GM23338 (cell line): ENCODE measurements at regions not wholly inside any gene's neighbourhood (a gene's known extent, or its start where the extent isn't known, plus 50 kb on each side); places are given as distances from the start of the nearest gene placed in this dataset.

Experiments used
- ATAC-seq: fragments of 200-7000 bp; cut with Tn5 transposase; 3 replicates; pipeline ENCODE4 v1.9.1; 2020
- DNase-seq: peaks from one replicate; pipeline ENCODE4 v3.0.0-alpha.2; 2015; ENCODE audit warnings: low spot score
- H2AFZ ChIP-seq: fragments of 200-600 bp; sonication (generic); 2 replicates; pipeline ENCODE4 v1.8.0; 2016; ENCODE audit warnings: antibody characterized with exemption, mild to moderate bottlenecking, moderate library complexity
- H3F3A ChIP-seq: fragments of 200-600 bp; sonication (generic); replicated peaks from 2 replicates; pipeline ENCODE4 v1.8.0; 2017; ENCODE audit warnings: antibody characterized with exemption, mixed run types, low read depth
- H3K27ac ChIP-seq: fragments of 200-600 bp; sonication (generic); 2 replicates; pipeline ENCODE4 v1.6.1; 2016; ENCODE audit warnings: low read depth
- H3K27me3 ChIP-seq: fragments of 200-600 bp; sonication (generic); 2 replicates; pipeline ENCODE4 v1.8.0; 2016; ENCODE audit warnings: mild to moderate bottlenecking, mixed run types, moderate library complexity; ENCODE audit not compliant: insufficient read depth
- H3K36me3 ChIP-seq: fragments of 200-600 bp; sonication (generic); 2 replicates; pipeline ENCODE4 v1.8.0; 2016; ENCODE audit warnings: mild to moderate bottlenecking; ENCODE audit not compliant: insufficient read depth
- H3K4me1 ChIP-seq: fragments of 200-600 bp; sonication (generic); 2 replicates; pipeline ENCODE4 v1.8.0; 2016; ENCODE audit warnings: mild to moderate bottlenecking, moderate library complexity; ENCODE audit not compliant: insufficient read depth
- H3K4me2 ChIP-seq: fragments of 200-600 bp; sonication (generic); 2 replicates; pipeline ENCODE4 v1.7.1; 2017; ENCODE audit warnings: mixed run types
- H3K4me3 ChIP-seq: fragments of 200-600 bp; sonication (generic); 2 replicates; pipeline ENCODE4 v1.6.1; 2016; ENCODE audit warnings: mixed run types
- H3K79me2 ChIP-seq: fragments of 200-600 bp; sonication (generic); replicated peaks from 2 replicates; pipeline ENCODE4 v1.8.0; 2017; ENCODE audit warnings: mild to moderate bottlenecking; ENCODE audit not compliant: insufficient read depth
- H3K9me2 ChIP-seq: fragments of 200-600 bp; sonication (generic); 2 replicates; pipeline ENCODE4 v1.8.0; 2017; ENCODE audit not compliant: insufficient read depth
- H4K20me1 ChIP-seq: fragments of 200-600 bp; sonication (generic); replicated peaks from 2 replicates; pipeline ENCODE4 v1.8.0; 2017; ENCODE audit warnings: mild to moderate bottlenecking; ENCODE audit not compliant: insufficient read depth
- H3K27ac Mint-ChIP-seq: 2 replicates; pipeline ENCODE4 v1.8.0; 2020; ENCODE audit warnings: inconsistent platforms, mild to moderate bottlenecking, moderate library complexity, mixed read lengths
- H3K27me3 Mint-ChIP-seq: 3 replicates; pipeline ENCODE4 v1.8.0; 2022; ENCODE audit warnings: low read depth, mild to moderate bottlenecking, moderate library complexity, mixed read lengths, inconsistent platforms; ENCODE audit not compliant: insufficient read depth, poor library complexity
- H3K36me3 Mint-ChIP-seq: 3 replicates; pipeline ENCODE4 v1.8.0; 2021; ENCODE audit warnings: low read depth, mild to moderate bottlenecking, inconsistent platforms, moderate library complexity, mixed read lengths
- H3K4me1 Mint-ChIP-seq: 3 replicates; pipeline ENCODE4 v1.8.0; 2020; ENCODE audit warnings: mild to moderate bottlenecking, inconsistent platforms, mixed read lengths
- H3K4me3 Mint-ChIP-seq: 3 replicates; pipeline ENCODE4 v1.8.0; 2021; ENCODE audit warnings: moderate library complexity, mild to moderate bottlenecking, inconsistent platforms, mixed read lengths
- H3K9me3 Mint-ChIP-seq: 3 replicates; pipeline ENCODE4 v1.8.0; 2020; ENCODE audit warnings: moderate library complexity, mild to moderate bottlenecking, inconsistent platforms, mixed read lengths
- EZH2 ChIP-seq: fragments of 200-600 bp; sonication (generic); IDR thresholded peaks from one replicate; pipeline ENCODE4 v1.8.0; 2017; ENCODE audit warnings: antibody characterized with exemption, mild to moderate bottlenecking, low read depth; ENCODE audit not compliant: unreplicated experiment
- JUNB ChIP-seq: IDR thresholded peaks from one replicate; pipeline ENCODE4 v1.6.1; 2016; ENCODE audit warnings: antibody characterized with exemption; ENCODE audit not compliant: unreplicated experiment
- STAT1 ChIP-seq: IDR thresholded peaks from one replicate; pipeline ENCODE4 v1.6.1; 2016; ENCODE audit warnings: antibody characterized with exemption; ENCODE audit not compliant: unreplicated experiment
- ZNF114 ChIP-seq: fragments of 250-450 bp; sonication (Bioruptor Pico); IDR thresholded peaks from 2 replicates; pipeline ENCODE4 v1.5.0; 2020; ENCODE audit warnings: mild to moderate bottlenecking, moderate library complexity
- TF ChIP-seq, protein P1 (sequence below): IDR thresholded peaks from one replicate; pipeline ENCODE4 v1.6.1; 2018; ENCODE audit warnings: antibody characterized with exemption; ENCODE audit not compliant: unreplicated experiment
- TF ChIP-seq, protein P2 (sequence below): IDR thresholded peaks from 2 replicates; pipeline ENCODE4 v1.6.1; 2016; ENCODE audit warnings: antibody characterized with exemption
- TF ChIP-seq, protein P3 (sequence below), 2 experiments: fragments of 200-600 bp in 1 of 2; sonication (generic) in 1 of 2; conservative IDR thresholded peaks; 2 replicates each; pipeline versions ENCODE4 v1.5.1 to v1.6.1; 2016 to 2017; ENCODE audit warnings: antibody characterized with exemption in 2 of 2, low read depth in 2 of 2, mild to moderate bottlenecking in 2 of 2, moderate library complexity in 1 of 2
- TF ChIP-seq, protein P4 (sequence below): fragments of 250-450 bp; sonication (Bioruptor Pico); IDR thresholded peaks from 2 replicates; pipeline ENCODE4 v1.5.0; 2020; ENCODE audit warnings: mild to moderate bottlenecking, moderate library complexity

DNA sequence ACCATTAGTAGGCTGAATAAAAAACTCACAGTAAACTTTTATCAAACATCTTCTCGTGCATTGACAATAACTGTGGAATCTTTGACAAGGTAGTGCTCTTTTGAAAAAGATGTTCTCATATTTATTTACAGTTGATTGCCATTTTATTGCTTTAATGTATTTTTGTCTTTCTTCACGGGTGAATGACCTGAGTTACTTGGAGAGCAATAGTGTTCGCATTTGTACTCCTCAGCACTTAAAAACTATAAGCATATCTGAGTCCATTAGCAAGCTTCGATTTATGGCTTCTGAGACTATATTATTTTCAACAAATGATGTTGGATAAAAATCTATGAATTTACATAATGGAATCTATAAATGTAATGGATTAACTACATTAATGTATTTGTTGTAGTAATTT is 1012.3 kb downstream of the CDH9 start:
- no peaks in the 10 kb centered on the region for H3K27me3 Mint-ChIP-seq
- no peaks in the 10 kb centered on the region for H3K4me1 Mint-ChIP-seq
- no peaks in the 10 kb centered on the region for H3K4me1 ChIP-seq
- no peaks in the 10 kb centered on the region for H3K27me3 ChIP-seq
- H3K4me2 ChIP-seq, result no peak overlapping the region
- no peaks in the 10 kb centered on the region for H3K79me2 ChIP-seq
- DNase-seq (no peak), ATAC-seq (no peak)
- H3K9me3 Mint-ChIP-seq, result no peaks in the 10 kb centered on the region
- H3F3A ChIP-seq, result no peaks in the 10 kb centered on the region
- no peaks in the 10 kb centered on the region for H3K36me3 ChIP-seq
- no peak overlapping the region for H3K27ac Mint-ChIP-seq
- H3K27ac ChIP-seq, result no peak overlapping the region
- no peaks in the 10 kb centered on the region for H3K9me2 ChIP-seq
- H2AFZ ChIP-seq, result no peak overlapping the region
- no peak overlapping the region for H3K4me3 Mint-ChIP-seq
- H3K4me3 ChIP-seq, result no peak overlapping the region
- TF ChIP-seq, protein P1, sequence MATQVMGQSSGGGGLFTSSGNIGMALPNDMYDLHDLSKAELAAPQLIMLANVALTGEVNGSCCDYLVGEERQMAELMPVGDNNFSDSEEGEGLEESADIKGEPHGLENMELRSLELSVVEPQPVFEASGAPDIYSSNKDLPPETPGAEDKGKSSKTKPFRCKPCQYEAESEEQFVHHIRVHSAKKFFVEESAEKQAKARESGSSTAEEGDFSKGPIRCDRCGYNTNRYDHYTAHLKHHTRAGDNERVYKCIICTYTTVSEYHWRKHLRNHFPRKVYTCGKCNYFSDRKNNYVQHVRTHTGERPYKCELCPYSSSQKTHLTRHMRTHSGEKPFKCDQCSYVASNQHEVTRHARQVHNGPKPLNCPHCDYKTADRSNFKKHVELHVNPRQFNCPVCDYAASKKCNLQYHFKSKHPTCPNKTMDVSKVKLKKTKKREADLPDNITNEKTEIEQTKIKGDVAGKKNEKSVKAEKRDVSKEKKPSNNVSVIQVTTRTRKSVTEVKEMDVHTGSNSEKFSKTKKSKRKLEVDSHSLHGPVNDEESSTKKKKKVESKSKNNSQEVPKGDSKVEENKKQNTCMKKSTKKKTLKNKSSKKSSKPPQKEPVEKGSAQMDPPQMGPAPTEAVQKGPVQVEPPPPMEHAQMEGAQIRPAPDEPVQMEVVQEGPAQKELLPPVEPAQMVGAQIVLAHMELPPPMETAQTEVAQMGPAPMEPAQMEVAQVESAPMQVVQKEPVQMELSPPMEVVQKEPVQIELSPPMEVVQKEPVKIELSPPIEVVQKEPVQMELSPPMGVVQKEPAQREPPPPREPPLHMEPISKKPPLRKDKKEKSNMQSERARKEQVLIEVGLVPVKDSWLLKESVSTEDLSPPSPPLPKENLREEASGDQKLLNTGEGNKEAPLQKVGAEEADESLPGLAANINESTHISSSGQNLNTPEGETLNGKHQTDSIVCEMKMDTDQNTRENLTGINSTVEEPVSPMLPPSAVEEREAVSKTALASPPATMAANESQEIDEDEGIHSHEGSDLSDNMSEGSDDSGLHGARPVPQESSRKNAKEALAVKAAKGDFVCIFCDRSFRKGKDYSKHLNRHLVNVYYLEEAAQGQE, result no peak
- TF ChIP-seq EZH2 (no peak), STAT1 (no peak), JUNB (no peak), ZNF114 (CRISPR knock-in tag) (no peak)
- TF ChIP-seq, protein P2, sequence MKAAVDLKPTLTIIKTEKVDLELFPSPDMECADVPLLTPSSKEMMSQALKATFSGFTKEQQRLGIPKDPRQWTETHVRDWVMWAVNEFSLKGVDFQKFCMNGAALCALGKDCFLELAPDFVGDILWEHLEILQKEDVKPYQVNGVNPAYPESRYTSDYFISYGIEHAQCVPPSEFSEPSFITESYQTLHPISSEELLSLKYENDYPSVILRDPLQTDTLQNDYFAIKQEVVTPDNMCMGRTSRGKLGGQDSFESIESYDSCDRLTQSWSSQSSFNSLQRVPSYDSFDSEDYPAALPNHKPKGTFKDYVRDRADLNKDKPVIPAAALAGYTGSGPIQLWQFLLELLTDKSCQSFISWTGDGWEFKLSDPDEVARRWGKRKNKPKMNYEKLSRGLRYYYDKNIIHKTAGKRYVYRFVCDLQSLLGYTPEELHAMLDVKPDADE, result no peak
- TF ChIP-seq, protein P3, sequence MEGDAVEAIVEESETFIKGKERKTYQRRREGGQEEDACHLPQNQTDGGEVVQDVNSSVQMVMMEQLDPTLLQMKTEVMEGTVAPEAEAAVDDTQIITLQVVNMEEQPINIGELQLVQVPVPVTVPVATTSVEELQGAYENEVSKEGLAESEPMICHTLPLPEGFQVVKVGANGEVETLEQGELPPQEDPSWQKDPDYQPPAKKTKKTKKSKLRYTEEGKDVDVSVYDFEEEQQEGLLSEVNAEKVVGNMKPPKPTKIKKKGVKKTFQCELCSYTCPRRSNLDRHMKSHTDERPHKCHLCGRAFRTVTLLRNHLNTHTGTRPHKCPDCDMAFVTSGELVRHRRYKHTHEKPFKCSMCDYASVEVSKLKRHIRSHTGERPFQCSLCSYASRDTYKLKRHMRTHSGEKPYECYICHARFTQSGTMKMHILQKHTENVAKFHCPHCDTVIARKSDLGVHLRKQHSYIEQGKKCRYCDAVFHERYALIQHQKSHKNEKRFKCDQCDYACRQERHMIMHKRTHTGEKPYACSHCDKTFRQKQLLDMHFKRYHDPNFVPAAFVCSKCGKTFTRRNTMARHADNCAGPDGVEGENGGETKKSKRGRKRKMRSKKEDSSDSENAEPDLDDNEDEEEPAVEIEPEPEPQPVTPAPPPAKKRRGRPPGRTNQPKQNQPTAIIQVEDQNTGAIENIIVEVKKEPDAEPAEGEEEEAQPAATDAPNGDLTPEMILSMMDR (conservative IDR thresholded peaks at IDR 0.05; ENCODE audit: low read depth in 2 of 2), result no peak
- H4K20me1 ChIP-seq, result no peaks in the 10 kb centered on the region
- no peaks in the 10 kb centered on the region for H3K36me3 Mint-ChIP-seq

DNA sequence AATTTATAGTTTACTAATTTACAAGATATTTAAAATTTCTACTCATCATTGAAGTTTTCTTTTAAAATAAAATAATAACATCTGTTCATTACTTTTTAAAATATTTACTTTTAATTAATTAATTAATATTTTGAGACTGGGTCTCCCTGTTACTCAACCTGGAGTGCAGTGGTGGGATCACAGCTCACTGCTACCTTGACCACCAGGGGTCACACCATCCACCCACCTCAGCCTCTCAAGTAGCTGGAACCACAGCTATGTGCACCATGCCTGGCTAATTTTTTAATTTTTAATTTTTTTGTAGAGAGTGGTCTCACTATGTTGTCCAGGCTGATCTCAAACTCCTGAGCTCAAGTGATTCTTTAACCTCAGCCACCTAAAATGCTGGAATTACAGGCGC is 1013.6 kb downstream of the CDH9 start:
- Mint-ChIP-seq H3K27me3 (no peaks in the 10 kb centered on the region), H3K4me3 (no peak overlapping the region), H3K9me3 (no peaks in the 10 kb centered on the region), H3K4me1 (no peaks in the 10 kb centered on the region), H3K36me3 (no peaks in the 10 kb centered on the region), H3K27ac (no peak overlapping the region)
- H3F3A ChIP-seq, result no peaks in the 10 kb centered on the region
- no peak overlapping the region for H3K4me2 ChIP-seq
- H2AFZ ChIP-seq, result no peak overlapping the region
- H3K79me2 ChIP-seq, result no peaks in the 10 kb centered on the region
- DNase-seq (peak; percentile 56), ATAC-seq (peak; percentile 88)
- H3K9me2 ChIP-seq, result no peaks in the 10 kb centered on the region
- H3K4me1 ChIP-seq, result no peaks in the 10 kb centered on the region
- H3K4me3 ChIP-seq, result no peak overlapping the region
- no peaks in the 10 kb centered on the region for H3K27me3 ChIP-seq
- no peak overlapping the region for H3K27ac ChIP-seq
- H4K20me1 ChIP-seq, result no peaks in the 10 kb centered on the region
- no peaks in the 10 kb centered on the region for H3K36me3 ChIP-seq
- TF ChIP-seq, protein P4, sequence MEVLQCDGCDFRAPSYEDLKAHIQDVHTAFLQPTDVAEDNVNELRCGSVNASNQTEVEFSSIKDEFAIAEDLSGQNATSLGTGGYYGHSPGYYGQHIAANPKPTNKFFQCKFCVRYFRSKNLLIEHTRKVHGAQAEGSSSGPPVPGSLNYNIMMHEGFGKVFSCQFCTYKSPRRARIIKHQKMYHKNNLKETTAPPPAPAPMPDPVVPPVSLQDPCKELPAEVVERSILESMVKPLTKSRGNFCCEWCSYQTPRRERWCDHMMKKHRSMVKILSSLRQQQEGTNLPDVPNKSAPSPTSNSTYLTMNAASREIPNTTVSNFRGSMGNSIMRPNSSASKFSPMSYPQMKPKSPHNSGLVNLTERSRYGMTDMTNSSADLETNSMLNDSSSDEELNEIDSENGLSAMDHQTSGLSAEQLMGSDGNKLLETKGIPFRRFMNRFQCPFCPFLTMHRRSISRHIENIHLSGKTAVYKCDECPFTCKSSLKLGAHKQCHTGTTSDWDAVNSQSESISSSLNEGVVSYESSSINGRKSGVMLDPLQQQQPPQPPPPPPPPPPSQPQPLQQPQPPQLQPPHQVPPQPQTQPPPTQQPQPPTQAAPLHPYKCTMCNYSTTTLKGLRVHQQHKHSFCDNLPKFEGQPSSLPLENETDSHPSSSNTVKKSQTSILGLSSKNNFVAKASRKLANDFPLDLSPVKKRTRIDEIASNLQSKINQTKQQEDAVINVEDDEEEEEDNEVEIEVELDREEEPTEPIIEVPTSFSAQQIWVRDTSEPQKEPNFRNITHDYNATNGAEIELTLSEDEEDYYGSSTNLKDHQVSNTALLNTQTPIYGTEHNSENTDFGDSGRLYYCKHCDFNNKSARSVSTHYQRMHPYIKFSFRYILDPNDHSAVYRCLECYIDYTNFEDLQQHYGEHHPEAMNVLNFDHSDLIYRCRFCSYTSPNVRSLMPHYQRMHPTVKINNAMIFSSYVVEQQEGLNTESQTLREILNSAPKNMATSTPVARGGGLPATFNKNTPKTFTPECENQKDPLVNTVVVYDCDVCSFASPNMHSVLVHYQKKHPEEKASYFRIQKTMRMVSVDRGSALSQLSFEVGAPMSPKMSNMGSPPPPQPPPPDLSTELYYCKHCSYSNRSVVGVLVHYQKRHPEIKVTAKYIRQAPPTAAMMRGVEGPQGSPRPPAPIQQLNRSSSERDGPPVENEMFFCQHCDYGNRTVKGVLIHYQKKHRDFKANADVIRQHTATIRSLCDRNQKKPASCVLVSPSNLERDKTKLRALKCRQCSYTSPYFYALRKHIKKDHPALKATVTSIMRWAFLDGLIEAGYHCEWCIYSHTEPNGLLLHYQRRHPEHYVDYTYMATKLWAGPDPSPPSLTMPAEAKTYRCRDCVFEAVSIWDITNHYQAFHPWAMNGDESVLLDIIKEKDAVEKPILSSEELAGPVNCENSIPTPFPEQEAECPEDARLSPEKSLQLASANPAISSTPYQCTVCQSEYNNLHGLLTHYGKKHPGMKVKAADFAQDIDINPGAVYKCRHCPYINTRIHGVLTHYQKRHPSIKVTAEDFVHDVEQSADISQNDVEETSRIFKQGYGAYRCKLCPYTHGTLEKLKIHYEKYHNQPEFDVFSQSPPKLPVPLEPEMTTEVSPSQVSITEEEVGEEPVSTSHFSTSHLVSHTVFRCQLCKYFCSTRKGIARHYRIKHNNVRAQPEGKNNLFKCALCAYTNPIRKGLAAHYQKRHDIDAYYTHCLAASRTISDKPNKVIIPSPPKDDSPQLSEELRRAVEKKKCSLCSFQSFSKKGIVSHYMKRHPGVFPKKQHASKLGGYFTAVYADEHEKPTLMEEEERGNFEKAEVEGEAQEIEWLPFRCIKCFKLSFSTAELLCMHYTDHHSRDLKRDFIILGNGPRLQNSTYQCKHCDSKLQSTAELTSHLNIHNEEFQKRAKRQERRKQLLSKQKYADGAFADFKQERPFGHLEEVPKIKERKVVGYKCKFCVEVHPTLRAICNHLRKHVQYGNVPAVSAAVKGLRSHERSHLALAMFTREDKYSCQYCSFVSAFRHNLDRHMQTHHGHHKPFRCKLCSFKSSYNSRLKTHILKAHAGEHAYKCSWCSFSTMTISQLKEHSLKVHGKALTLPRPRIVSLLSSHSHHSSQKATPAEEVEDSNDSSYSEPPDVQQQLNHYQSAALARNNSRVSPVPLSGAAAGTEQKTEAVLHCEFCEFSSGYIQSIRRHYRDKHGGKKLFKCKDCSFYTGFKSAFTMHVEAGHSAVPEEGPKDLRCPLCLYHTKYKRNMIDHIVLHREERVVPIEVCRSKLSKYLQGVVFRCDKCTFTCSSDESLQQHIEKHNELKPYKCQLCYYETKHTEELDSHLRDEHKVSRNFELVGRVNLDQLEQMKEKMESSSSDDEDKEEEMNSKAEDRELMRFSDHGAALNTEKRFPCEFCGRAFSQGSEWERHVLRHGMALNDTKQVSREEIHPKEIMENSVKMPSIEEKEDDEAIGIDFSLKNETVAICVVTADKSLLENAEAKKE (CRISPR knock-in tag), result no peak
